ENCODE measurements at regions not wholly inside any gene's neighbourhood (a gene's known extent, or its start where the extent isn't known, plus 50 kb on each side); places are given as distances from the start of the nearest gene placed in this dataset.

- no peak overlapping the region for H3K4me3 ChIP-seq (replicated peaks in 1 of 3; ENCODE audit: insufficient read depth in 1 of 3, low read depth in 1 of 3, low read length in 3 of 3)
- no peak overlapping the region for H3K27ac ChIP-seq (ENCODE audit: insufficient read depth, low read depth, low read length)
- no peaks in the 10 kb centered on the region for H3K9me3 ChIP-seq (replicated peaks; ENCODE audit: control insufficient read depth, insufficient read depth, low read length)
- H3K4me1 ChIP-seq (ENCODE audit: control insufficient read depth, extremely low read depth, insufficient read depth, low read length): no peaks in the 10 kb centered on the region
- no peak overlapping the region for H3K4me2 ChIP-seq (ENCODE audit: insufficient read depth, low read length)
- peaks cover 0 to 3% of the 10 kb centered on the region in 2 experiments for H3K27me3 ChIP-seq (ENCODE audit: control insufficient read depth in 2 of 2, insufficient read depth in 2 of 2, low read length in 2 of 2)
- TF ChIP-seq GATA2 (IDR thresholded peaks at IDR 0.05; ENCODE audit: insufficient read depth, insufficient read length, low read depth, low read length) (no peak), MAX (IDR thresholded peaks at IDR 0.05; ENCODE audit: insufficient read depth, insufficient read length) (no peak), EZH2 (IDR thresholded peaks at IDR 0.05; ENCODE audit: borderline replicate concordance, low read depth, low read length, severe bottlenecking) (no peak), MYC (IDR thresholded peaks at IDR 0.05; ENCODE audit: low read depth, low read length) (no peak), POLR2AphosphoS5 (IDR thresholded peaks at IDR 0.05; ENCODE audit: insufficient read depth, low read depth, low read length) (no peak), POLR2A (IDR thresholded peaks at IDR 0.05; ENCODE audit: low read depth, low read length) (no peak), JUN (IDR thresholded peaks at IDR 0.05; ENCODE audit: borderline replicate concordance, insufficient read depth, insufficient read length, low read depth) (no peak), FOS (IDR thresholded peaks at IDR 0.05; ENCODE audit: borderline replicate concordance, insufficient read depth, low read length) (no peak)
- TF ChIP-seq, protein P1, sequence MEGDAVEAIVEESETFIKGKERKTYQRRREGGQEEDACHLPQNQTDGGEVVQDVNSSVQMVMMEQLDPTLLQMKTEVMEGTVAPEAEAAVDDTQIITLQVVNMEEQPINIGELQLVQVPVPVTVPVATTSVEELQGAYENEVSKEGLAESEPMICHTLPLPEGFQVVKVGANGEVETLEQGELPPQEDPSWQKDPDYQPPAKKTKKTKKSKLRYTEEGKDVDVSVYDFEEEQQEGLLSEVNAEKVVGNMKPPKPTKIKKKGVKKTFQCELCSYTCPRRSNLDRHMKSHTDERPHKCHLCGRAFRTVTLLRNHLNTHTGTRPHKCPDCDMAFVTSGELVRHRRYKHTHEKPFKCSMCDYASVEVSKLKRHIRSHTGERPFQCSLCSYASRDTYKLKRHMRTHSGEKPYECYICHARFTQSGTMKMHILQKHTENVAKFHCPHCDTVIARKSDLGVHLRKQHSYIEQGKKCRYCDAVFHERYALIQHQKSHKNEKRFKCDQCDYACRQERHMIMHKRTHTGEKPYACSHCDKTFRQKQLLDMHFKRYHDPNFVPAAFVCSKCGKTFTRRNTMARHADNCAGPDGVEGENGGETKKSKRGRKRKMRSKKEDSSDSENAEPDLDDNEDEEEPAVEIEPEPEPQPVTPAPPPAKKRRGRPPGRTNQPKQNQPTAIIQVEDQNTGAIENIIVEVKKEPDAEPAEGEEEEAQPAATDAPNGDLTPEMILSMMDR (IDR thresholded peaks at IDR 0.05; ENCODE audit: extremely low read depth in 1 of 2, insufficient read depth in 1 of 2, low read depth in 1 of 2, low read length in 2 of 2): no peak
- no peak overlapping the region for H3K9ac ChIP-seq (replicated peaks; ENCODE audit: extremely low read depth, insufficient read depth, low read length)
- FAIRE-seq (no peak), DNase-seq (ENCODE audit: low read depth, low spot score) (no peak)
- dilution Hi-C loops (cut with MboI; ENCODE audit: extremely low pct_ligation_motif_present, low sequenced_read_pairs) (no loop called here), intact Hi-C loops (cut with micrococcal nuclease) (no loop called here)
- no peaks in the 10 kb centered on the region for H3K36me3 ChIP-seq (ENCODE audit: control insufficient read depth in 2 of 2, extremely low read depth in 1 of 2, insufficient read depth in 2 of 2, low read length in 2 of 2)
- H2AFZ ChIP-seq (ENCODE audit: low read depth, low read length): no peak overlapping the region
- BruUV-seq (replicated peaks): no TSS peak
- ChIA-PET CTCF (no interaction called here), POLR2A (no interaction called here)
- H3K9me1 ChIP-seq (replicated peaks; ENCODE audit: control insufficient read depth, extremely low read depth, insufficient read depth, low read length): no peaks in the 10 kb centered on the region
- H3K79me2 ChIP-seq (ENCODE audit: control insufficient read depth, insufficient read depth, low read length): no peaks in the 10 kb centered on the region
- no peaks in the 10 kb centered on the region for H4K20me1 ChIP-seq (replicated peaks; ENCODE audit: control insufficient read depth, extremely low read depth, insufficient read depth, low read length)
Measured at GRCh38 chr14:34007902-34008301, 57.0 kb upstream of the EGLN3 start.

All from endothelial cell of umbilical vein (primary cell).